T-cell (primary cell): ENCODE measurements at regions not wholly inside any gene's neighbourhood (a gene's known extent, or its start where the extent isn't known, plus 50 kb on each side); places are given as distances from the start of the nearest gene placed in this dataset.
"Not testable (repeated sequence)": the region's sequence is repeated elsewhere in the genome, so short reads cannot be mapped to it uniquely, and the experiment has no call there.

Source experiments
- ATAC-seq, 4 experiments: fragments of 200-7000 bp in 3 of 4; fragments of 150-1000 bp in 1 of 4; cut with Tn5 transposase; replicated peaks in 1 of 4; 1 replicate in 3 of 4; 2 replicates in 1 of 4; pipeline ENCODE4 v1.10.0; 2021; ENCODE audit warnings: moderate library complexity in 3 of 4, mild to moderate bottlenecking in 2 of 4, moderate number of reproducible peaks in 1 of 4
- CTCF ChIA-PET, 2 donors: fragments of 300-600 bp; sonication (Branson Sonifier 250); formaldehyde crosslinking; loops; one replicate each; lab custom pipeline; 2022; ENCODE audit warnings: antibody characterized with exemption in 2 of 2; lab: Charles Lee
- POLR2A ChIA-PET, 2 donors: fragments of 300-600 bp; sonication (Branson Sonifier 250); formaldehyde crosslinking; loops; one replicate each; lab custom pipeline; 2022; ENCODE audit warnings: antibody characterized with exemption in 2 of 2; lab: Charles Lee
- DNase-seq, 35 experiments: peaks; one replicate each; pipeline versions ENCODE4 v3.0.0 to v3.0.0-alpha.2; 2013 to 2023
- H3K27ac ChIP-seq: one replicate; pipeline ENCODE4 v1.5.1; 2013; ENCODE audit warnings: low read length
- H3K27me3 ChIP-seq, 2 experiments: replicated peaks in 1 of 2; 1 replicate in 1 of 2; 2 replicates in 1 of 2; pipeline versions ENCODE4 v1.6.1 to v1.7.0; 2013; ENCODE audit warnings: low read length in 1 of 2, mixed read lengths in 1 of 2; ENCODE audit not compliant: control insufficient read depth in 2 of 2, insufficient read depth in 2 of 2; ENCODE audit errors: extremely low read depth in 1 of 2
- H3K36me3 ChIP-seq, 2 donors: 1 replicate in 1 of 2; 2 replicates in 1 of 2; pipeline versions ENCODE4 v1.6.1 to v1.7.0; 2013; ENCODE audit warnings: low read length in 1 of 2; ENCODE audit not compliant: control insufficient read depth in 2 of 2, insufficient read depth in 1 of 2; ENCODE audit errors: extremely low read depth in 1 of 2
- H3K4me1 ChIP-seq, 2 experiments: 1 replicate in 1 of 2; 2 replicates in 1 of 2; pipeline versions ENCODE4 v1.6.1 to v1.7.0; 2013; ENCODE audit warnings: low read length in 2 of 2, mixed read lengths in 1 of 2; ENCODE audit not compliant: insufficient read depth in 2 of 2, control insufficient read depth in 1 of 2; ENCODE audit errors: extremely low read depth in 1 of 2
- H3K4me3 ChIP-seq, 2 donors: 1 replicate in 1 of 2; 2 replicates in 1 of 2; pipeline versions ENCODE4 v1.5.1 to v1.7.0; 2013; ENCODE audit warnings: mild to moderate bottlenecking in 2 of 2, low read length in 1 of 2, moderate library complexity in 1 of 2; ENCODE audit not compliant: control insufficient read depth in 1 of 2; ENCODE audit errors: extremely low read depth in 1 of 2
- H3K9me3 ChIP-seq: 2 replicates; pipeline ENCODE4 v1.7.0; 2013
- H3K27ac Mint-ChIP-seq, 2 donors: one replicate each; pipeline ENCODE4 v1.8.0; 2020 to 2021; ENCODE audit warnings: mild to moderate bottlenecking in 2 of 2, mixed read lengths in 2 of 2
- H3K27me3 Mint-ChIP-seq, 2 donors: one replicate each; pipeline ENCODE4 v1.8.0; 2021 to 2022; ENCODE audit warnings: mixed read lengths in 2 of 2
- H3K36me3 Mint-ChIP-seq: one replicate; pipeline ENCODE4 v1.8.0; 2021; ENCODE audit warnings: mixed read lengths
- H3K4me1 Mint-ChIP-seq, 3 donors: one replicate each; pipeline ENCODE4 v1.8.0; 2020 to 2022; ENCODE audit warnings: mixed read lengths in 3 of 3, mild to moderate bottlenecking in 1 of 3
- H3K4me3 Mint-ChIP-seq, 3 donors: one replicate each; pipeline ENCODE4 v1.8.0; 2020 to 2022; ENCODE audit warnings: mild to moderate bottlenecking in 3 of 3, mixed read lengths in 3 of 3, moderate library complexity in 3 of 3
- H3K9me3 Mint-ChIP-seq, 3 donors: one replicate each; pipeline ENCODE4 v1.8.0; 2020 to 2022; ENCODE audit warnings: mixed read lengths in 3 of 3
- WGBS: methylation state at CpG from one replicate; pipeline ENCODE4 v1.1.5; 2013; ENCODE audit warnings: missing lambda C conversion rate; ENCODE audit not compliant: insufficient coverage; 5-methylcytosine and 5-hydroxymethylcytosine counted together

GRCh38 chr22:11029967-11030366, 4498.0 kb upstream of the OR11H1 start:
- H3K4me1 ChIP-seq, H3K36me3 Mint-ChIP-seq, H3K36me3 ChIP-seq, H3K27ac Mint-ChIP-seq, H3K27me3 Mint-ChIP-seq, H3K9me3 ChIP-seq, POLR2A ChIA-PET, H3K4me3 Mint-ChIP-seq, H3K27ac ChIP-seq, H3K27me3 ChIP-seq, CTCF ChIA-PET, H3K4me3 ChIP-seq, H3K4me1 Mint-ChIP-seq, ATAC-seq: not testable (repeated sequence)
- 52% methylated on average over 4 of the region's 6 CpGs for WGBS
- DNase-seq = peak in 1 of 35 experiments; percentile 13
- H3K9me3 Mint-ChIP-seq = peaks cover 24 to 47% (median 39%) of the 10 kb centered on the region in 3 donors

- H3K27ac Mint-ChIP-seq, H3K4me3 ChIP-seq, H3K27me3 Mint-ChIP-seq, H3K4me1 Mint-ChIP-seq, CTCF ChIA-PET, H3K27me3 ChIP-seq, H3K36me3 ChIP-seq, DNase-seq, H3K36me3 Mint-ChIP-seq, H3K4me3 Mint-ChIP-seq, POLR2A ChIA-PET, ATAC-seq, H3K9me3 ChIP-seq, H3K4me1 ChIP-seq, H3K27ac ChIP-seq: not testable (repeated sequence)
- H3K9me3 Mint-ChIP-seq = peaks cover 25 to 53% (median 41%) of the 10 kb centered on the region in 3 donors
- 72% methylated on average over 11 of the region's 12 CpGs for WGBS
Measured at GRCh38 chr22:11030571-11031410, 4497.2 kb upstream of the OR11H1 start.

GRCh38 chr22:11032115-11032514, 4495.9 kb upstream of the OR11H1 start:
- not testable (repeated sequence) for H3K4me1 ChIP-seq, H3K27ac Mint-ChIP-seq

GRCh38 chr22:11034660-11034987, 4493.4 kb upstream of the OR11H1 start:
- H3K4me3 Mint-ChIP-seq, H3K27me3 Mint-ChIP-seq, ATAC-seq, H3K36me3 ChIP-seq, H3K4me3 ChIP-seq, CTCF ChIA-PET, H3K4me1 ChIP-seq, H3K4me1 Mint-ChIP-seq, POLR2A ChIA-PET, H3K27me3 ChIP-seq, H3K9me3 ChIP-seq, H3K27ac ChIP-seq, H3K27ac Mint-ChIP-seq, H3K36me3 Mint-ChIP-seq, DNase-seq: not testable (repeated sequence)
- H3K9me3 Mint-ChIP-seq = peaks cover 32 to 65% (median 52%) of the 10 kb centered on the region in 3 donors
- 48% methylated on average over 6 of the region's 6 CpGs for WGBS

More at GRCh38 chr22:11032115-11032514, 4495.9 kb upstream of the OR11H1 start:
- H3K4me1 Mint-ChIP-seq, CTCF ChIA-PET, ATAC-seq, H3K27ac ChIP-seq, H3K27me3 ChIP-seq, H3K9me3 ChIP-seq, H3K4me3 Mint-ChIP-seq, H3K27me3 Mint-ChIP-seq, POLR2A ChIA-PET, H3K36me3 ChIP-seq, H3K4me3 ChIP-seq, H3K36me3 Mint-ChIP-seq: not testable (repeated sequence)
- WGBS = 74% methylated on average over 11 of the region's 13 CpGs
- peak in 1 of 35 experiments; percentile 13 for DNase-seq
- H3K9me3 Mint-ChIP-seq = peaks cover 30 to 60% (median 48%) of the 10 kb centered on the region in 3 donors

GRCh38 chr22:11035031-11035873, 4492.7 kb upstream of the OR11H1 start:
- DNase-seq, H3K27me3 Mint-ChIP-seq, H3K9me3 ChIP-seq, H3K4me3 Mint-ChIP-seq, H3K4me1 Mint-ChIP-seq, H3K36me3 Mint-ChIP-seq, H3K27me3 ChIP-seq, H3K36me3 ChIP-seq, ATAC-seq, H3K27ac ChIP-seq, H3K4me1 ChIP-seq, H3K27ac Mint-ChIP-seq, CTCF ChIA-PET, H3K4me3 ChIP-seq, POLR2A ChIA-PET: not testable (repeated sequence)
- WGBS = 68% methylated on average over 10 of the region's 13 CpGs
- H3K9me3 Mint-ChIP-seq = peaks cover 32 to 65% (median 51%) of the 10 kb centered on the region in 3 donors

- H3K4me3 ChIP-seq, H3K27ac Mint-ChIP-seq, H3K27ac ChIP-seq, H3K27me3 ChIP-seq, CTCF ChIA-PET, H3K4me3 Mint-ChIP-seq, H3K27me3 Mint-ChIP-seq, H3K4me1 Mint-ChIP-seq, DNase-seq, H3K36me3 ChIP-seq, H3K36me3 Mint-ChIP-seq, ATAC-seq, POLR2A ChIA-PET, H3K4me1 ChIP-seq, H3K9me3 ChIP-seq: not testable (repeated sequence)
- 86% methylated on average over 1 of the region's 1 CpG for WGBS
- peaks cover 46 to 67% (median 58%) of the 10 kb centered on the region in 3 donors for H3K9me3 Mint-ChIP-seq
Measured at GRCh38 chr22:11037314-11037713, 4490.7 kb upstream of the OR11H1 start.
